SW 1271 (cell line): ENCODE measurements at regions not wholly inside any gene's neighbourhood (a gene's known extent, or its start where the extent isn't known, plus 50 kb on each side); places are given as distances from the start of the nearest gene placed in this dataset.
"Not testable (repeated sequence)": the region's sequence is repeated elsewhere in the genome, so short reads cannot be mapped to it uniquely, and the experiment has no call there.

ENCODE experiments used
- DNase-seq, 2 experiments: peaks; one replicate each; lab custom pipeline; 2025; lab: John Stamatoyannopoulos, UW

- DNase-seq = no peak
Observed at GRCh38 chr6:103326760-103327757, 1532.7 kb downstream of the HACE1 start.

DNA sequence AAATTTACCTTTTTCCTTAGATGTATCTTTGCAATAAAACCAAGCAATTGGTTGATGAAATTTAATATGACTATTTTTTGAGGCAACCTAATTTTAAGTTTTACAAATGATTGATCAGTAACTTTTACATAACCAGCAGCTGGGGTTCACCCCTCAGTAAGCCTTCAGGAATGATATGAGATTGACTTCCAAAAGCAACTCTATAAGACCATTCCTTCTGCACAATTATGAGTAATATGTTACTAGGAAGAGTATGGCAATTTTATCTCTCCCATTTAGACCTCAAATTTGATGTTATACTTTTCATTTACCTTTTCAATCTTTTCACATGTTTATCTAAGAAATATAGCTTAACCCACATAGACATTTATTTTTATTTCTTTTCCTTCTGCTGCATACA lies 1546.3 kb downstream of the HACE1 start:
- DNase-seq = no peak

- not testable (repeated sequence) for DNase-seq
Observed at GRCh38 chr6:103294376-103294775, 1565.3 kb downstream of the HACE1 start.

- DNase-seq = no peak
Observed at GRCh38 chr6:103284835-103285234, 1574.9 kb downstream of the HACE1 start.

DNA sequence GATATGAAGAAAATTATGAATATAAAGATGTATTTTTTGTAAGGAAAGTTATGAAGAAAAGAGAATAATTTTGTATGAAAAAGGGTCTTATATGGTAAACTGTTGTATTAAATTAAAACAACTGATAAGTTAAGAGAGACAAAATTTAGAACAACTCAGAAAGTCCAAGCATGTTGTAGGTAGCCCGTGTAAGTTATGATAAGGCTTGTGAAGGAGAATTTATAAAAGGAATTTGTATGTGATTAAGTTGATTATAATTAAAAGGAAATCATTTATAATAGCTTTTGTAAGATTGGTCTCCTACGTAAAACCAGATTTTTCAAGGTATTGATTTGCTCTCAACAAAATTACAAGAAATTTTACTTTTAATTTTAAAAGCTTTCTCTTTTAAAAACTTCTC lies 1579.3 kb downstream of the HACE1 start:
- no peak for DNase-seq

DNA sequence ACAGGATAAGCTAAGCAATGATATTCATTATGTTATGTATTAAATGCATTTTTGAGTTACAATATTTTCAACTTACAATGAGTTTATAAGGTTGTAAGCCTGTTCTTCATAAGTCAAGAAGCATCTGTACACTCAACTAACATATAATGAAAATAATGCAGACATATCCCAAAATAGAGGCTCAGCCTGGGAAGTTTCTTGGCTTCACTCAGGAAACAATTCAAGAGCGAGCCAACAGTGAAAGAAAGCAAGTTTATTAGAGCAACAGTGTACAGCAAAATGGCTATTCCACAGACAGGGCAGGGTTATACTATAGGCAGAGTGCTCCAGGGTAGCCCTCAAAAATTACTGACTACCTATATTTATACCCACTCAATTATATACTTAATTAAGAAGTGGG lies 1581.8 kb downstream of the HACE1 start:
- no peak for DNase-seq

- peak; percentile 5 to 44 for DNase-seq
Observed at GRCh38 chr6:103273048-103273447, 1586.7 kb downstream of the HACE1 start.

DNA sequence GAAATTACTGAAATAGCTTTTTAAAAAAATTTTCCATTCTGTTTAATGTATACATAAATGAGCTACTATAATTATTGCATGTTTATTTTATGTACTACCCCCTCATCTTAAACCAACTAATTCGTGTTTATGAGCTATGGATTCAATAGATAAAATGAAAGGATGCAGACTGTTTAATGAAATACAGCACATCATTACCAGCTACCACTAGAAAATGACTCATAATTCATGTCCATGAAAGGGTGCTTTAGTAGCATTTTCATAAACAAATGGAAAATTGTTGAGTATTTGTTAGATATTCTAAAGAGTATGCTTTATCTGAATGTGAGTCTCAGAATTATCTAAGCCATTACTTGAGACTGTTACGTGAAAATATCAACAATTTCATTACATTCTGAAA lies 1590.1 kb downstream of the HACE1 start:
- no peak for DNase-seq

DNA sequence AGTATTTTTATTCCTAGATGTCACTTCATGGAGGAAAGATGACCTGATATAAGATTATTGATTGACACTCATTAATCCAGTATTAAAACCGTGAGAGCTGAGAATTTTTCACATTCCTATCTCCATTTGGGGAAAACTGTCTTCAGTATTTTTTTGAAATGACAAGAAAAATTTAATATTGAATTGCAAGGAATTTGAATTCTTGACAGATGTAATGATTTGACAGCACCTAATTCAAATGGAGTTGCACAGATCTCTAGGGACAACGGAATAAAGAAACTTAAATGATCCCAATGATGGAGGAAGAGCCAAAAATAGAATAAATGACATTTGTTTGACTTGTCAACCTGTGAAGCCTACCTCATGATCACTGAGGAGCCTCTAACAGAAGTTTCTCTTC lies 1591.4 kb downstream of the HACE1 start:
- no peak for DNase-seq

DNA sequence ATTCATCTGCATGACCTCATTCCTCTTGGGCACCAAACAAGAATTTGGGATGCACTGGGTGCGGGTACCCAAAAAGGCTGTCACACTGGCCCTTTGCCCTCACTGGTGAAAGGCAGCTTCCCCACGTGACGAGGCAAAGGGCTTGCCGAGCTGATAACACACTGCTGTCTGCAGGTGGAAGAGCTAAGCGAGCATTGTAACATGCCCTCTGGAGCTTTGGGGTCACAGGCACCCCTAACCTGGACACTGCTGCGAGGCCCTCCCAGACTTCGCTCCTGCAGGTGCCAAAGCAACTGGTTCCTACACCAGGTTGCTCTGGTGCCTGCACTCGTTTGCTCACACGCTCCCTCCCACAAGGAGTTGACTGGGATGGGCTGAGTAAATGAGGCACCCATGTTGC lies 1595.7 kb downstream of the HACE1 start:
- no peak for DNase-seq

GRCh38 chr6:103255132-103255531 lies 1604.6 kb downstream of the HACE1 start:
- no peak for DNase-seq

- no peak for DNase-seq
Observed at GRCh38 chr6:103236923-103237322, 1622.8 kb downstream of the HACE1 start.

DNA sequence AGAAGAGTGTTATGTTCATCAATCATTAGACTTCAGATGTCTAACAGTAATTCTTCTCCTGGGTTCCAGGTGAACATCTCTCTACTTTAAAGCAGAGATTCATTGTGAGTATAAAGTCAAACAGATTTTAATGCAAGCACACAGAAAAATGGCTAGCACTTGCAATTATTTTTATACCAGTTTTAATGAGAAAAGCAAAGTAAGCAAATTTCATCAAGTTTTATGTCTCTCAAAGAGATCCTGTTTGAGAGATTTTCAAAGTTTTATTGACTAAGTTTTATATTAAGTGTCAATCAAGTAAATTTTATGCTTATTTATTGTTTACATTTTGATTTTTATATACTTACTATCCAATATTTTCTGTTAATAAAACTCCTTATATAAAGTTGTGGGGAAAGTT lies 1628.5 kb downstream of the HACE1 start:
- no peak for DNase-seq

- no peak for DNase-seq
Observed at GRCh38 chr6:103215847-103216246, 1643.9 kb downstream of the HACE1 start.

DNA sequence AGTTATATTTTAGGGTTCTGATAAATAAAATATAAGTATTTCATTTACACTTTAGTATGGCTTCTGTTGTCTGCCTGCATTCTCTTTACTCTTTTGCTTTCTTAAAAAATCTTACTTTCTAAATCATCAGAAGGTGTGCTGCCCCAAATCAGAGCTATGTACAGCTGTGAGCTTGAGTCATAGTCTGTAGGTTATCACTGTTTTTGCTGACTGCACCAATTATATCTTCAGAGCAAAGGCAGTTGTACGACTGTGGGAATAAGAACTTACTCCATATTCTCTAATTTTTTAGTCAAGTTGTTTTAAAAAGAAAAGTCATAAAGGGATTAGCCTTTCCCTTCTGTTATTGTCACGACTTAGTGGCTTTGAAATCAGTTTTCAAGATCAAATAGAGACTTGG lies 1649.0 kb downstream of the HACE1 start:
- DNase-seq = no peak

- DNase-seq = no peak
Observed at GRCh38 chr6:103198386-103198785, 1661.3 kb downstream of the HACE1 start.

- DNase-seq = no peak
Observed at GRCh38 chr6:103193413-103193812, 1666.3 kb downstream of the HACE1 start.

DNA sequence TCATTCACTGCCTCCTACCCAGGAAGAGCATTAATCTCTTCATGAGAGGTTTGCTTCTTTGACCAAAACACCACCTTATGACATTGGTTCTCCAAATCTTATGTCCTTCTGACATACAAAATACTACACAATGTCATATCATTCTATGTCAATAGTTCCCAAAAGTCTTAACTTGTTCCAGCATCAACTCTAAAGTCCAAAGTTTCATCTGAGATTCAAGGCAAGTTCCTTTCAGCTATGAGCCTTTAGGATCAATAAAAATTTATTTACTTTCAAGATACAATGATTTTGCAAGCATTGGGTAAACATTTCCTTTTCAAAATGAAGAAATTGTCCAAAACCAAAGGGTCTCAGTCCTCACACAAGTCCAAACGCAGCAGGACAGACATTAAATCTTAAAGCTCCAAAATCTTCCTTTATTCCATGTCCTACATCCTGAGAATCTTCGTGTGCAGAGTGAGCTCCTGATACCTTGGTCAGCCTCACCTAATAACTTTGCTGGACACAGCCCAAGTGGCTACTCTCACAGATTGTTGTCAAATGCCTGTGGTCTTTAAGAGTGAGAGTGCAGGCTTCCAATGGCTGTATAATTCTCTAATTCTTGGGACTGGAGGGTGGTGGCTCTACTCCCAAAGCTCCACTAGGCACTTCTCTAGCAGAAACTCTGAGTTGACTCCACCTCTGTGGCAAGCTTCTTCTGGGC lies 1668.2 kb downstream of the HACE1 start:
- DNase-seq = no peak

GRCh38 chr6:103184776-103185175 lies 1674.9 kb downstream of the HACE1 start:
- DNase-seq = no peak

GRCh38 chr6:103183831-103184411 lies 1675.8 kb downstream of the HACE1 start:
- DNase-seq = no peak

GRCh38 chr6:103178193-103178592 lies 1681.5 kb downstream of the HACE1 start:
- no peak for DNase-seq

DNA sequence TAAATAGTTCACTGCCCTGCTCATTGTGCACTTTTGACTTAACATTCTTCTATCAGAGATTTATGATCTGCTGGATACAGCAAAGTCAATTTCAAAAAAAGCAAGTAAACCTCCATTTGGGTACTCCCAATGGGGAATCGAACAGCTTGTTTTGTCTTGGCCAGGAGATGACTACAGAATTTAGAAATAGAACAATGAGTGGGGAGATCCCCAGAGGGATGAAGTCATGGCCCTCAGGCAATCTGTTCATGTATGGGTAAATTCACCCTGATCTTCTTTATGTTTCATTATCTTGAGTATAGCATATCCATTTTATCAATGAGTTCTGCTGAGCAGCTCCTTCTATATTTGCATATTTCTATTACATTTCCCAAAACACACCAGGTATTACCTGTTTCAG lies 1681.9 kb downstream of the HACE1 start:
- DNase-seq = no peak

DNA sequence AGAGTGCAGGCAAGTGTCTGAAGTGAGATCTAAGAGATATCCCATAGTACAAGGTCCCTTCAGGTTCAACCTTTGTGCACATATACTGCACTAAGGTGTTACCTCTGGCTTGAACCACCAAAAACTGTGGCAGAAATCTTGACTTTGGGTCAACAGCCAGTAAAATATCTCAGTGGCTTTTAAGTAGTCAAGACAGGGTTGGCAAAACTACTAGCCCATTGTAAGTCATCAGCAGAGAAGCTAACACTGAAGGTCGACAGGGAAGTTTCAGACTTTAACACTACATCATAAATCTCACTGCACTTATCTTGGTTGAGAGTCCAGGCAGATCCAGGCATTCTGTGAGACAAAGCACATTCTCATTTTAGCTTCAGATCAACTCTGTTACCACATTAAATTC lies 1684.7 kb downstream of the HACE1 start:
- no peak for DNase-seq
